ENCODE measurements at regions not wholly inside any gene's neighbourhood (a gene's known extent, or its start where the extent isn't known, plus 50 kb on each side); places are given as distances from the start of the nearest gene placed in this dataset.

DNA sequence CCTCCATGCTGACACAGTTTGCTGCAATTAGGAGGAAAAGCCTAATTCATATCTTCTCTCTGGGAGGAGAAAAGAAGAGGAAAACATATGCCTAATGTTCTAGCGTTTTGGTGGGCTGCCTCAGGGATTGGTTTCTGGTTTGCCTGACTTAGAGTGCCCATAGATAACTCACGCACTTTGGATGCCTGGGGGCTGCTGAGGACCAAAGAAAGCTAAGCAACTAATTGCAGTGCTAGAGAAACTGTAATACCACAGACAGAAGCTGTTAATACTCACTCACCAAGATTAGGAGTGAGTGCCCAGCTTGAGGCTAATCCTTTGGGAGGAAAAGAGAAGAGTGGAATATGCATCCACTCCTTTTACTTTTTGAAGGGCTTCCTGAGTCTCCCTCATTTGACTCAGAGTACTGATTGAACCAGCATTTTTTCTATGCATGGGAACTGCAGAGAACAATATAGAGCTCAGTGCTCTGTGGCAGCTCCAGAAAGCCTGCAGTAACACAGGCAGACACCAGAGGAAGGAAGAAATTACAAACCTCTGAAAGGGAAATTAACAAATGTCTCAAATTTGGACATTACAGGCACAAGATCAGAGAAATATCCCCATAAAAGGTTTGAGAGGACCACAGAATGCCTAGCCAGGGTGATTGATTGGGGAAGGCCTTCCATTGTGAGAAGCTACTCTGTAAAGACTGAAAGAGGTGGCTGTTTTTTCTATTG, 666.4 kb downstream of the OLFM4 start:
- H2AFZ ChIP-seq (ENCODE audit: control insufficient read depth, low read length) = no peak overlapping the region
- H3K4me3 ChIP-seq (ENCODE audit: control insufficient read depth in 2 of 3, extremely low read depth in 1 of 3, insufficient read depth in 2 of 3, low read depth in 1 of 3, low read length in 3 of 3) = no peak overlapping the region
- no peak for TF ChIP-seq EZH2 (IDR thresholded peaks at IDR 0.05; ENCODE audit: low read length)
- TF ChIP-seq, protein P1, sequence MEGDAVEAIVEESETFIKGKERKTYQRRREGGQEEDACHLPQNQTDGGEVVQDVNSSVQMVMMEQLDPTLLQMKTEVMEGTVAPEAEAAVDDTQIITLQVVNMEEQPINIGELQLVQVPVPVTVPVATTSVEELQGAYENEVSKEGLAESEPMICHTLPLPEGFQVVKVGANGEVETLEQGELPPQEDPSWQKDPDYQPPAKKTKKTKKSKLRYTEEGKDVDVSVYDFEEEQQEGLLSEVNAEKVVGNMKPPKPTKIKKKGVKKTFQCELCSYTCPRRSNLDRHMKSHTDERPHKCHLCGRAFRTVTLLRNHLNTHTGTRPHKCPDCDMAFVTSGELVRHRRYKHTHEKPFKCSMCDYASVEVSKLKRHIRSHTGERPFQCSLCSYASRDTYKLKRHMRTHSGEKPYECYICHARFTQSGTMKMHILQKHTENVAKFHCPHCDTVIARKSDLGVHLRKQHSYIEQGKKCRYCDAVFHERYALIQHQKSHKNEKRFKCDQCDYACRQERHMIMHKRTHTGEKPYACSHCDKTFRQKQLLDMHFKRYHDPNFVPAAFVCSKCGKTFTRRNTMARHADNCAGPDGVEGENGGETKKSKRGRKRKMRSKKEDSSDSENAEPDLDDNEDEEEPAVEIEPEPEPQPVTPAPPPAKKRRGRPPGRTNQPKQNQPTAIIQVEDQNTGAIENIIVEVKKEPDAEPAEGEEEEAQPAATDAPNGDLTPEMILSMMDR (optimal IDR thresholded peaks at IDR 0.05 in 1 of 3, IDR thresholded peaks at IDR 0.05 in 1 of 3, conservative IDR thresholded peaks at IDR 0.05 in 1 of 3; ENCODE audit: extremely low read depth in 1 of 3, insufficient read depth in 2 of 3, low read length in 3 of 3) = no peak
- no peaks in the 10 kb centered on the region for H4K20me1 ChIP-seq (ENCODE audit: control insufficient read depth, extremely low read depth, insufficient read depth, low read length)
- no peak overlapping the region for H3K4me2 ChIP-seq (ENCODE audit: control insufficient read depth, extremely low read depth, insufficient read depth, low read depth, low read length)
- no peak for FAIRE-seq
- no peak for DNase-seq (ENCODE audit: low read depth, low spot score)
- H3K27me3 ChIP-seq (ENCODE audit: control insufficient read depth, extremely low read depth, insufficient read depth, low read length) = no peaks in the 10 kb centered on the region
- H3K36me3 ChIP-seq (ENCODE audit: control insufficient read depth in 2 of 2, extremely low read depth in 1 of 2, insufficient read depth in 2 of 2, low read length in 2 of 2) = no peaks in the 10 kb centered on the region
- H3K27ac ChIP-seq (ENCODE audit: control insufficient read depth, insufficient read depth, low read length) = no peak overlapping the region
- no peaks in the 10 kb centered on the region for H3K4me1 ChIP-seq (ENCODE audit: control insufficient read depth, extremely low read depth, insufficient read depth, low read length)
- H3K79me2 ChIP-seq (ENCODE audit: control insufficient read depth, insufficient read depth, low read length) = no peaks in the 10 kb centered on the region
- H3K9me1 ChIP-seq (ENCODE audit: control insufficient read depth, extremely low read depth, insufficient read depth, low read length) = no peaks in the 10 kb centered on the region
- dilution Hi-C loops (cut with MboI; ENCODE audit: extremely low pct_ligation_motif_present, low sequenced_read_pairs) = no loop called here
- no peaks in the 10 kb centered on the region for H3K9me3 ChIP-seq (ENCODE audit: control insufficient read depth, low read depth, low read length)
- H3K9ac ChIP-seq (ENCODE audit: control insufficient read depth, extremely low read depth, insufficient read depth, low read length) = no peak overlapping the region

DNA sequence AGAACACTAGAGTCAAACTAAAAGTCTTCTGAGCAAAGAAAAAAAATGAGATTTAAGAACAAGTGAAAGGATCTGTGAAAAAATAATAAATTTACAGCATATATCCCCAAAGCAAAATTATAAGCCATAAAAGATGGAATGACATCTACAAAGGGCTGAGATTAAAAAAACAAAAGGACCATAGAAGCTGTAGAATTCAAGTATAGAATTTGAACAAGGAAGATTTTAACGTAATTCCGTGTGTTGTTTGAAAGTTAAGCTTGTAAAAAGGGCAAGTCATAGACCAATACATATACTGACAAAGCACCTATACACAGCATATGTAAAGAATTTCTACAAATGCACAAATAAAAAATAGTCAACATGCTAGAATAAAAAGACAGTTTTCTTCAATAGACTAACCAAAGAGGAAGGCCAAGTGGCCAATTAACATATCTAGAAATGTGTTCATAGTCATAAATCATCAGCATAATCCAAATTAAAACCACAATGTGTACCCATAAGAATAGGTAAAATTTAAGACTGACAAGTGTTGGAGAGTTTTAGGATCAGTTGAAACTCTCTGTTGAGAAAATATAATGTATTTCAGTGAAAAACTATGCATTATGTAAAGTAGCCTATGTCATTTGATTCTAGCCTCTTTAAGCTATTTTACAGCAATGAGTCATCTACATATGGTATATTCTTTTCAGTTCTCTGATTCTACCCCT, 674.9 kb downstream of the OLFM4 start:
- H3K9me1 ChIP-seq (ENCODE audit: control insufficient read depth, extremely low read depth, insufficient read depth, low read length) = no peaks in the 10 kb centered on the region
- H2AFZ ChIP-seq (ENCODE audit: control insufficient read depth, low read length) = no peak overlapping the region
- H3K27me3 ChIP-seq (ENCODE audit: control insufficient read depth, extremely low read depth, insufficient read depth, low read length) = no peaks in the 10 kb centered on the region
- no peaks in the 10 kb centered on the region for H3K36me3 ChIP-seq (ENCODE audit: control insufficient read depth in 2 of 2, extremely low read depth in 1 of 2, insufficient read depth in 2 of 2, low read length in 2 of 2)
- no peaks in the 10 kb centered on the region for H3K79me2 ChIP-seq (ENCODE audit: control insufficient read depth, insufficient read depth, low read length)
- DNase-seq (ENCODE audit: low read depth, low spot score) (no peak), FAIRE-seq (no peak)
- H3K4me2 ChIP-seq (ENCODE audit: control insufficient read depth, extremely low read depth, insufficient read depth, low read depth, low read length) = no peak overlapping the region
- H4K20me1 ChIP-seq (ENCODE audit: control insufficient read depth, extremely low read depth, insufficient read depth, low read length) = no peaks in the 10 kb centered on the region
- dilution Hi-C loops (cut with MboI; ENCODE audit: extremely low pct_ligation_motif_present, low sequenced_read_pairs) = no loop called here
- H3K4me3 ChIP-seq (ENCODE audit: control insufficient read depth in 2 of 3, extremely low read depth in 1 of 3, insufficient read depth in 2 of 3, low read depth in 1 of 3, low read length in 3 of 3) = no peak overlapping the region
- H3K27ac ChIP-seq (ENCODE audit: control insufficient read depth, insufficient read depth, low read length) = no peak overlapping the region
- TF ChIP-seq, protein P1 (optimal IDR thresholded peaks at IDR 0.05 in 1 of 3, IDR thresholded peaks at IDR 0.05 in 1 of 3, conservative IDR thresholded peaks at IDR 0.05 in 1 of 3; ENCODE audit: extremely low read depth in 1 of 3, insufficient read depth in 2 of 3, low read length in 3 of 3) = no peak
- no peak for TF ChIP-seq EZH2 (IDR thresholded peaks at IDR 0.05; ENCODE audit: low read length)
- no peak overlapping the region for H3K9ac ChIP-seq (ENCODE audit: control insufficient read depth, extremely low read depth, insufficient read depth, low read length)
- no peaks in the 10 kb centered on the region for H3K4me1 ChIP-seq (ENCODE audit: control insufficient read depth, extremely low read depth, insufficient read depth, low read length)
- H3K9me3 ChIP-seq (ENCODE audit: control insufficient read depth, low read depth, low read length) = no peaks in the 10 kb centered on the region
